H9 (cell line): ENCODE measurements at regions not wholly inside any gene's neighbourhood (a gene's known extent, or its start where the extent isn't known, plus 50 kb on each side); places are given as distances from the start of the nearest gene placed in this dataset.

Experiments used
- DNase-seq: peaks from one replicate; pipeline ENCODE4 v3.0.0-alpha.2; 2017
- H2AFZ ChIP-seq: one replicate; pipeline ENCODE4 v1.6.1; 2013; ENCODE audit warnings: mild to moderate bottlenecking, low read length, control low read depth, moderate library complexity
- H2AK5ac ChIP-seq: 2 replicates; pipeline ENCODE4 v1.6.1; 2013; ENCODE audit warnings: low read length, control low read depth, mixed read lengths; ENCODE audit not compliant: insufficient read length
- H2BK120ac ChIP-seq: one replicate; pipeline ENCODE4 v1.6.1; 2013; ENCODE audit warnings: low read depth, mild to moderate bottlenecking, low read length, control low read depth, inconsistent platforms; ENCODE audit not compliant: poor library complexity, severe bottlenecking
- H2BK12ac ChIP-seq: 2 replicates; pipeline ENCODE4 v1.6.1; 2013; ENCODE audit warnings: low read length, control low read depth, mixed read lengths, low read depth; ENCODE audit not compliant: insufficient read length
- H2BK15ac ChIP-seq: 2 replicates; pipeline ENCODE4 v1.6.1; 2013; ENCODE audit warnings: low read depth, low read length, control low read depth
- H2BK20ac ChIP-seq: one replicate; pipeline ENCODE4 v1.6.1; 2013; ENCODE audit warnings: low read depth, mild to moderate bottlenecking, low read length, control low read depth, inconsistent platforms; ENCODE audit not compliant: poor library complexity, severe bottlenecking
- H2BK5ac ChIP-seq: 2 replicates; pipeline ENCODE4 v1.6.1; 2013; ENCODE audit warnings: low read length, control low read depth, mixed read lengths; ENCODE audit not compliant: insufficient read length
- H3K14ac ChIP-seq: 2 replicates; pipeline ENCODE4 v1.6.1; 2013; ENCODE audit warnings: low read length, control low read depth; ENCODE audit not compliant: insufficient read depth
- H3K18ac ChIP-seq: 2 replicates; pipeline ENCODE4 v1.6.1; 2013; ENCODE audit warnings: low read depth, mild to moderate bottlenecking, mixed read lengths, low read length, control low read depth; ENCODE audit not compliant: insufficient read length
- H3K23ac ChIP-seq: 2 replicates; pipeline ENCODE4 v1.6.1; 2013; ENCODE audit warnings: low read length, control low read depth, mixed read lengths, low read depth; ENCODE audit not compliant: insufficient read length
- H3K23me2 ChIP-seq: 2 replicates; pipeline ENCODE4 v1.6.1; 2013; ENCODE audit warnings: low read depth, mild to moderate bottlenecking, mixed read lengths, low read length, control low read depth; ENCODE audit not compliant: insufficient read length, poor library complexity, severe bottlenecking
- H3K27ac ChIP-seq: 2 replicates; pipeline ENCODE4 v1.5.1; 2013; ENCODE audit warnings: low read length, control low read depth, mixed read lengths, low read depth; ENCODE audit not compliant: insufficient read length
- H3K27me3 ChIP-seq: 2 replicates; pipeline ENCODE4 v1.6.1; 2013; ENCODE audit warnings: low read length, control low read depth, inconsistent platforms; ENCODE audit not compliant: insufficient read depth
- H3K4ac ChIP-seq: 2 replicates; pipeline ENCODE4 v1.6.1; 2013; ENCODE audit warnings: low read depth, mild to moderate bottlenecking, control low read depth, inconsistent platforms, low read length, moderate library complexity
- H3K4me1 ChIP-seq: 2 replicates; pipeline ENCODE4 v1.6.1; 2013; ENCODE audit warnings: low read length, control low read depth, inconsistent platforms; ENCODE audit not compliant: insufficient read depth
- H3K4me2 ChIP-seq: 2 replicates; pipeline ENCODE4 v1.6.1; 2013; ENCODE audit warnings: low read length, control low read depth, mixed read lengths; ENCODE audit not compliant: insufficient read length, insufficient read depth
- H3K56ac ChIP-seq: 2 replicates; pipeline ENCODE4 v1.6.1; 2013; ENCODE audit warnings: low read depth, mild to moderate bottlenecking, mixed read lengths, low read length, control low read depth; ENCODE audit not compliant: insufficient read length
- H3K79me1 ChIP-seq: 2 replicates; pipeline ENCODE4 v1.6.1; 2013; ENCODE audit warnings: low read depth, mild to moderate bottlenecking, moderate library complexity, low read length, control low read depth, inconsistent platforms; ENCODE audit not compliant: insufficient read depth, poor library complexity, severe bottlenecking
- H3K79me2 ChIP-seq: 2 replicates; pipeline ENCODE4 v1.6.1; 2013; ENCODE audit warnings: low read length, control low read depth, inconsistent platforms; ENCODE audit not compliant: insufficient read depth
- H3K9ac ChIP-seq: 2 replicates; pipeline ENCODE4 v1.6.1; 2013; ENCODE audit warnings: low read length, control low read depth, mixed read lengths; ENCODE audit not compliant: insufficient read length; ENCODE audit errors: extremely low read depth
- H3K9me3 ChIP-seq: one replicate; pipeline ENCODE4 v1.6.1; 2013; ENCODE audit warnings: low read depth, low read length, inconsistent platforms; ENCODE audit not compliant: control insufficient read depth
- H3T11ph ChIP-seq: one replicate; pipeline ENCODE4 v1.6.1; 2013; ENCODE audit warnings: mild to moderate bottlenecking, low read length, control low read depth, inconsistent platforms
- H4K20me1 ChIP-seq: one replicate; pipeline ENCODE4 v1.6.1; 2013; ENCODE audit not compliant: control insufficient read depth, insufficient read length, insufficient read depth
- H4K5ac ChIP-seq: 2 replicates; pipeline ENCODE4 v1.6.1; 2013; ENCODE audit warnings: low read depth, mild to moderate bottlenecking, mixed read lengths, low read length, control low read depth; ENCODE audit not compliant: insufficient read length
- H4K8ac ChIP-seq: replicated peaks from 2 replicates; pipeline ENCODE4 v1.6.1; 2013; ENCODE audit warnings: low read length, control low read depth, mixed read lengths, low read depth; ENCODE audit not compliant: insufficient read length
- H4K91ac ChIP-seq: 2 replicates; pipeline ENCODE4 v1.6.1; 2013; ENCODE audit warnings: low read depth, mild to moderate bottlenecking, moderate library complexity, mixed read lengths, low read length, control low read depth; ENCODE audit not compliant: insufficient read length
- H3K27ac Mint-ChIP-seq, 3 experiments: 2 replicates in 2 of 3; 3 replicates in 1 of 3; pipeline ENCODE4 v1.8.0; 2020 to 2021; ENCODE audit warnings: mixed read lengths in 3 of 3, mild to moderate bottlenecking in 1 of 3, moderate library complexity in 1 of 3
- H3K27me3 Mint-ChIP-seq: 2 replicates; pipeline ENCODE4 v1.8.0; 2021; ENCODE audit warnings: low read depth, mild to moderate bottlenecking, moderate library complexity, mixed read lengths
- H3K36me3 Mint-ChIP-seq, 3 experiments: 2 replicates in 2 of 3; 3 replicates in 1 of 3; pipeline ENCODE4 v1.8.0; 2020 to 2021; ENCODE audit warnings: low read depth in 3 of 3, mixed read lengths in 3 of 3; ENCODE audit not compliant: insufficient read depth in 1 of 3
- H3K4me1 Mint-ChIP-seq, 2 experiments: 2 replicates each; pipeline ENCODE4 v1.8.0; 2020; ENCODE audit warnings: mixed read lengths in 2 of 2
- H3K4me3 Mint-ChIP-seq, 2 experiments: 2 replicates in 1 of 2; 3 replicates in 1 of 2; pipeline ENCODE4 v1.8.0; 2020 to 2021; ENCODE audit warnings: mild to moderate bottlenecking in 2 of 2, mixed read lengths in 2 of 2, moderate library complexity in 1 of 2
- H3K9me3 Mint-ChIP-seq, 2 experiments: 2 replicates in 1 of 2; 3 replicates in 1 of 2; pipeline ENCODE4 v1.8.0; 2020; ENCODE audit warnings: mild to moderate bottlenecking in 2 of 2, mixed read lengths in 2 of 2, moderate library complexity in 1 of 2
- TF ChIP-seq, protein P1 (sequence below): fragments of 200-600 bp; sonication (generic); conservative IDR thresholded peaks from 3 replicates; pipeline ENCODE4 v1.8.0; 2021; ENCODE audit warnings: antibody characterized with exemption, mild to moderate bottlenecking

DNA sequence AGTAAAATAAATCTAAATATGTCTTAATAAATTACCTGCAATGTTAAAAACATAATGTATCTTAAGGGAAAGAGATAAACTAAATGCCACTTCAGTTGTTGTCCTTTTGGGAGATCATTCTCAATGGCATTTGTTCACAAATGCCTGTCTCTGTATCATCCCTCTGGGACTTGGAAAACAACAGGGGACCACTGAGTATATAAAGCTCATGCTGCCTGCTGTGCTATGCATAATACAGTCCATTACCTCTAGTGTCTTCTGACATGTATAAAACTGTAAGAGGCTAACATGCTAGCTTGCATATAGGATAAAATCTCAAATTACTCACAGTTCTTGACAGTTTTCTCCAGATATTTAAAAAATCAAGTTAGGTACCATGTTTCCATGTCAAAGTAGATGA lies 503.9 kb downstream of the PDHA2 start:
- no peak overlapping the region for H4K91ac ChIP-seq
- no peaks in the 10 kb centered on the region for H3K9me3 ChIP-seq
- H2BK5ac ChIP-seq = no peak overlapping the region
- no peaks in the 10 kb centered on the region for H3K79me1 ChIP-seq
- no peaks in the 10 kb centered on the region for H3K23me2 ChIP-seq
- H4K5ac ChIP-seq = no peak overlapping the region
- no peak overlapping the region for H3K4me2 ChIP-seq
- Mint-ChIP-seq H3K36me3 (peaks cover 17 to 37% (median 23%) of the 10 kb centered on the region in 3 experiments), H3K27me3 (no peaks in the 10 kb centered on the region), H3K27ac (peak overlapping the region in 2 of 3 experiments; percentile 30 to 97; a peak in 5 of 7 replicates), H3K9me3 (peaks cover 1 to 14% of the 10 kb centered on the region in 2 experiments; a peak in 3 of 5 replicates), H3K4me1 (peaks cover 38 to 41% of the 10 kb centered on the region in 2 experiments), H3K4me3 (no peak overlapping the region)
- H3T11ph ChIP-seq = no peak overlapping the region
- H3K27ac ChIP-seq = no peak overlapping the region
- H2BK120ac ChIP-seq = no peak overlapping the region
- no peaks in the 10 kb centered on the region for H3K27me3 ChIP-seq
- no peaks in the 10 kb centered on the region for H3K79me2 ChIP-seq
- H2BK15ac ChIP-seq = no peak overlapping the region
- no peaks in the 10 kb centered on the region for H4K20me1 ChIP-seq
- no peak for DNase-seq
- H3K9ac ChIP-seq = no peak overlapping the region
- no peak overlapping the region for H2AK5ac ChIP-seq
- H3K4ac ChIP-seq = no peak overlapping the region
- no peaks in the 10 kb centered on the region; the same call in 1 of the 2 replicates for H3K4me1 ChIP-seq
- H2BK12ac ChIP-seq = no peak overlapping the region
- H3K56ac ChIP-seq = no peak overlapping the region
- no peak overlapping the region for H2BK20ac ChIP-seq
- H3K14ac ChIP-seq = no peak overlapping the region
- no peak overlapping the region for H3K23ac ChIP-seq
- no peak overlapping the region for H4K8ac ChIP-seq
- TF ChIP-seq, protein P1, sequence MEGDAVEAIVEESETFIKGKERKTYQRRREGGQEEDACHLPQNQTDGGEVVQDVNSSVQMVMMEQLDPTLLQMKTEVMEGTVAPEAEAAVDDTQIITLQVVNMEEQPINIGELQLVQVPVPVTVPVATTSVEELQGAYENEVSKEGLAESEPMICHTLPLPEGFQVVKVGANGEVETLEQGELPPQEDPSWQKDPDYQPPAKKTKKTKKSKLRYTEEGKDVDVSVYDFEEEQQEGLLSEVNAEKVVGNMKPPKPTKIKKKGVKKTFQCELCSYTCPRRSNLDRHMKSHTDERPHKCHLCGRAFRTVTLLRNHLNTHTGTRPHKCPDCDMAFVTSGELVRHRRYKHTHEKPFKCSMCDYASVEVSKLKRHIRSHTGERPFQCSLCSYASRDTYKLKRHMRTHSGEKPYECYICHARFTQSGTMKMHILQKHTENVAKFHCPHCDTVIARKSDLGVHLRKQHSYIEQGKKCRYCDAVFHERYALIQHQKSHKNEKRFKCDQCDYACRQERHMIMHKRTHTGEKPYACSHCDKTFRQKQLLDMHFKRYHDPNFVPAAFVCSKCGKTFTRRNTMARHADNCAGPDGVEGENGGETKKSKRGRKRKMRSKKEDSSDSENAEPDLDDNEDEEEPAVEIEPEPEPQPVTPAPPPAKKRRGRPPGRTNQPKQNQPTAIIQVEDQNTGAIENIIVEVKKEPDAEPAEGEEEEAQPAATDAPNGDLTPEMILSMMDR = no peak
- no peak overlapping the region for H2AFZ ChIP-seq
- H3K18ac ChIP-seq = no peak overlapping the region
